GM12865 (cell line): ENCODE measurements at regions not wholly inside any gene's neighbourhood (a gene's known extent, or its start where the extent isn't known, plus 50 kb on each side); places are given as distances from the start of the nearest gene placed in this dataset.

Experiments used
- DNase-seq: peaks from one replicate; pipeline ENCODE4 v3.0.0; 2010; ENCODE audit warnings: low read depth
- H3K4me3 ChIP-seq: 2 replicates; pipeline ENCODE4 v1.5.1; 2011; ENCODE audit warnings: mild to moderate bottlenecking, low read depth, low read length, control low read depth
- CTCF ChIP-seq: IDR thresholded peaks from 2 replicates; pipeline ENCODE4 v1.5.1; 2011; ENCODE audit warnings: low read length, control low read depth, low read depth, inconsistent platforms; ENCODE audit not compliant: insufficient read depth; ENCODE audit errors: missing control alignments

- no peak for TF ChIP-seq CTCF
- no peak overlapping the region for H3K4me3 ChIP-seq
- no peak for DNase-seq
Measured at GRCh38 chr15:50830477-50831354, 65.2 kb upstream of the SPPL2A start.

DNA sequence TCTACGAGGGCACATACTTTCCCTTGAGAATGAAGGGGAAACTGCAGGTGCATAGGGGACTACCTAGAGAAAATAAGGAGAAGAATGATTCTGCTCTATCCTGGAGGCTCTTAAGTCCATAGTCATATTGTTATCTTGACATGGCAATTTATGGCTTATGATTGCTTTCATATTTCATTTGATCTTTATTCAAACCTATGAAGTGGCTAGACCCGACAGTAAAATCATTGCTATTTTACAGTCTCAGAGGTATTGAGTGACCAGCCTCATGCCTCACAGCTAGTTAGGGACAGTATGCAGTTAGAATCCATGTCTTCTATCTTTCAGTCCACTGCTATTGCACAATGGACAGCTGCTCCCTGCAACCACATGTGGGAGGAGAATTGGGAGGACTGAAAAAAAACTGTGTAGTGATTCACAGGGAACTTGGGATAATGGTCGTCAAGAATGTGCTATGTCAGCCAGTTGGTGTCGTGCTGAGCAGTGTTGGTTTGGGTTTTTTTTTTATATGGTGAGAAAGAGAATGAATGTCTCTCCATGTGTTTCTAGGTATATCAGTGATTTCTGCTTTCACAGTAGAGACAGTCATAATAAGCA, 63.2 kb upstream of the SPPL2A start:
- H3K4me3 ChIP-seq: no peak overlapping the region
- no peak for TF ChIP-seq CTCF
- no peak for DNase-seq

DNA sequence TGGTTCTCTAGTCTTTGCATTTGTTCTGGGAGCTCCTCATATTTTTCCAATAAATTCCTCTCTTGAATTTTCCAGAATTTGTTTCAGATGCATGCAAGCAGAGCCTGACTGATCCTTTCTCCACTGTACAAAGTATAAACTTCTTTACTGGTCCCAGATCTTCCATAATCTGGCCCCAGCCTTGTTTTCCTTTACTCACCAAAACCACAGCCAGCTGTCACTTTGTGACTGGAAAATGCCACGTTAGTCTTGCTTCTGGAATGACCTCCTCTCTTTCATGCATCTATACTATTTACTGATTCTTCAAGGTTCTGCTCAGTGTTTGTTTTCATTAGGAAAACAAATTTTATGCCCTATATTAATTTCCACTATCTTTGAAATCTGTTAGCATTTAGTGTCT, 60.4 kb upstream of the SPPL2A start:
- TF ChIP-seq CTCF: no peak
- no peak for DNase-seq
- no peak overlapping the region for H3K4me3 ChIP-seq

DNA sequence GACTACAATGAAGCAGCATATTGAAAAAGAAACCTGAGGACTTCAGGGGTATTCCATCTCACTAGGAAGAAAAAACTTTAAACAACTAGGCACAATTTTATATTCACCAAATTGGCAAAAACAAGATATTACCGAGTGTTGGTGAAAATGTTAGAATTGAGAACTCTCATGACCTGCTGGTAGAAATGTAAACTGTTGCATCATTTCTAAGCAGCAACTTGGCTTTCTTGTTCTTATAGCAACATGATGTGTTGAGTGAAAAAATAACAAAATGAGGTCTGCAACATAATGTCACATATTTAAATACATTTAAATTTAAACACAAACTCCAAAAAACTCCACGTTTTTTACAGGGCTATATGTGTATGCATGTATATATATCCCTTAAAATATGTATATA, 59.0 kb upstream of the SPPL2A start:
- TF ChIP-seq CTCF: no peak
- DNase-seq: no peak

DNA sequence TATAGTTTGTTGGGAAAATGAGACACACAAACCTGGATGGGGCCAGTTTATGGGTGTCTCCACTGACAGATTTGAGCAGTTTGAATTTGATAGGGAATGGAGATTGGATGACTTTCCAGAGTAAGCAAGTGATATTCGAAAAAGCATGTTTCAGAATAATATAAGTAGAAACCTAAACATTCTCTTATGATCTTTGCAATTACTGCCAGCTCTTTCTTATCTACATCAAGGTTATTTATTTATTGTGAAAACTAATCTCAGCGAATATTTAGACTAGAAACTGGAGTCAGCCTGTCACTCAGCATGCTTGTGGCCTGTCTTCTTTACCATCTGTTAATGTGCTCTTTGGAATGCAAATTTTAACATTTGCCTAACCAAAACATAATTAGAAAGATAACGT, 57.8 kb upstream of the SPPL2A start:
- H3K4me3 ChIP-seq: no peak overlapping the region
- DNase-seq: no peak
- TF ChIP-seq CTCF: no peak

More for the DNA sequence above, 59.0 kb upstream of the SPPL2A start:
- H3K4me3 ChIP-seq: no peak overlapping the region

DNA sequence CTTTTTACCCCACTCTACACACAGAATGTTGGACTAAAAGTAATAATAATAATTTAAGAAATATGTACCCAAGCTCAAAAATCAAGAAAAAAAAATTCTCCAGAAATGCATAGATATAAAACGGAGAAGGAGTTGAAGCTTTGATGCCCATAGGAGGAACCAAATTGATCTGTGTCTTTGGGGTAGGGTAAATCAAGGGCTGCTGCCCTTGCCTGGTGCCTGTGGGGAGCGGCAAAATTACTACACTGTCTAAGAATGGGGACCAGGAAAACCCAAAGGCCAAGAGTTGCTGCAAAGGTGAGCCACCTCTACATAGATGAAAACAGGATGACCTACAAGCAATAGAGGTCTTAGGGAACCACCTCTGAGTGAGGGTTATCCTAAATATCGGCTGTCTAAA, 56.0 kb upstream of the SPPL2A start:
- no peak for TF ChIP-seq CTCF
- no peak for DNase-seq
- H3K4me3 ChIP-seq: no peak overlapping the region
